Lung (tissue), 11 donors: ENCODE measurements at regions not wholly inside any gene's neighbourhood (a gene's known extent, or its start where the extent isn't known, plus 50 kb on each side); places are given as distances from the start of the nearest gene placed in this dataset.

Source experiments
- ATAC-seq: fragments of 200-7000 bp; cut with Tn5 transposase; one replicate; pipeline ENCODE4 v1.9.1; 2020; ENCODE audit warnings: moderate number of reproducible peaks; ENCODE audit not compliant: insufficient read depth, low FRiP score
- DNase-seq, 3 donors: peaks; one replicate each; pipeline ENCODE4 v3.0.0-alpha.2; 2013 to 2017
- H3K27ac ChIP-seq, 2 donors: one replicate each; pipeline ENCODE4 v1.5.1; 2013; ENCODE audit warnings: mild to moderate bottlenecking in 2 of 2, moderate library complexity in 2 of 2, control low read depth in 1 of 2, inconsistent platforms in 1 of 2, low read depth in 1 of 2, low read length in 1 of 2
- H3K27me3 ChIP-seq, 3 donors: one replicate each; pipeline ENCODE4 v1.5.1; 2013; ENCODE audit warnings: low read length in 2 of 3; ENCODE audit not compliant: control insufficient read depth in 3 of 3, insufficient read depth in 3 of 3
- H3K36me3 ChIP-seq, 4 donors: one replicate each; pipeline ENCODE4 v1.5.1; 2013; ENCODE audit warnings: low read length in 4 of 4, mild to moderate bottlenecking in 1 of 4, moderate library complexity in 1 of 4; ENCODE audit not compliant: control insufficient read depth in 4 of 4, insufficient read depth in 4 of 4
- H3K4me1 ChIP-seq, 5 donors: one replicate each; pipeline ENCODE4 v1.5.1; 2013; ENCODE audit warnings: low read length in 5 of 5, mild to moderate bottlenecking in 2 of 5, moderate library complexity in 1 of 5; ENCODE audit not compliant: control insufficient read depth in 5 of 5, insufficient read depth in 5 of 5
- H3K4me3 ChIP-seq: one replicate; pipeline ENCODE4 v1.5.1; 2013; ENCODE audit warnings: mild to moderate bottlenecking, control low read depth, moderate library complexity
- H3K9ac ChIP-seq, 2 donors: one replicate each; pipeline ENCODE4 v1.5.1; 2013; ENCODE audit warnings: low read length in 2 of 2, control low read depth in 1 of 2; ENCODE audit not compliant: insufficient read depth in 1 of 2
- H3K9me3 ChIP-seq, 4 donors: one replicate each; pipeline ENCODE4 v1.5.1; 2013; ENCODE audit warnings: low read length in 3 of 4, mild to moderate bottlenecking in 1 of 4, moderate library complexity in 1 of 4; ENCODE audit not compliant: control insufficient read depth in 4 of 4, insufficient read depth in 3 of 4
- CTCF ChIP-seq: IDR thresholded peaks from 2 replicates; pipeline ENCODE4 v1.5.1; 2012; ENCODE audit warnings: mild to moderate bottlenecking; ENCODE audit errors: control extremely low read depth, extremely low read depth
- WGBS, 2 donors: extraction: QIAGEN DNeasy Blood & Tissue Kit; methylation state at CpG; one replicate each; pipeline ENCODE4 v1.1.7; 2013; 5-methylcytosine and 5-hydroxymethylcytosine counted together
- donor health status: control.
- donor health status: control.
- donor health status: Bipolar disorder and iron deficiency.
- donor health status: healthy.
- donor health status: DM: yes; HTN: yes; CAD: no.

- no peaks in the 10 kb centered on the region for H3K9me3 ChIP-seq
- no peaks in the 10 kb centered on the region for H3K27me3 ChIP-seq
- peaks cover 0 to under 1% (median 0%) of the 10 kb centered on the region in 5 donors for H3K4me1 ChIP-seq
- H3K4me3 ChIP-seq: no peak overlapping the region
- WGBS, 2 donors: 85 to 91% methylated on average over 3 of the region's 3 CpGs
- no peak overlapping the region for H3K9ac ChIP-seq
- no peaks in the 10 kb centered on the region for H3K36me3 ChIP-seq
- H3K27ac ChIP-seq: no peak overlapping the region
- DNase-seq (no peak), ATAC-seq (no peak)
- no peak for TF ChIP-seq CTCF
Observed at GRCh38 chr3:31235062-31235700, 297.5 kb upstream of the STT3B start.

- Histone ChIP-seq H3K4me1 (no peaks in the 10 kb centered on the region), H3K9me3 (no peaks in the 10 kb centered on the region), H3K4me3 (no peak overlapping the region), H3K36me3 (no peaks in the 10 kb centered on the region), H3K27ac (no peak overlapping the region), H3K27me3 (no peaks in the 10 kb centered on the region), H3K9ac (no peak overlapping the region)
- TF ChIP-seq CTCF: no peak
- ATAC-seq: no peak
- WGBS, 2 donors: 66 to 78% methylated on average over 4 of the region's 4 CpGs
- DNase-seq: no peak
Observed at GRCh38 chr3:31237887-31238286, 294.8 kb upstream of the STT3B start.

- Histone ChIP-seq H3K36me3 (no peaks in the 10 kb centered on the region), H3K9ac (no peak overlapping the region), H3K9me3 (no peaks in the 10 kb centered on the region), H3K27ac (no peak overlapping the region), H3K27me3 (no peaks in the 10 kb centered on the region), H3K4me1 (no peaks in the 10 kb centered on the region), H3K4me3 (no peak overlapping the region)
- 89 to 90% methylated on average over 5 of the region's 5 CpGs for WGBS, 2 donors
- ATAC-seq (no peak), DNase-seq (no peak)
- no peak for TF ChIP-seq CTCF
Observed at GRCh38 chr3:31240013-31240412, 292.7 kb upstream of the STT3B start.

- H3K9me3 ChIP-seq: no peaks in the 10 kb centered on the region
- TF ChIP-seq CTCF: no peak
- 74 to 78% methylated on average over 1 of the region's 1 CpG for WGBS, 2 donors
- no peaks in the 10 kb centered on the region for H3K36me3 ChIP-seq
- no peak for ATAC-seq
- no peak overlapping the region for H3K4me3 ChIP-seq
- no peaks in the 10 kb centered on the region for H3K27me3 ChIP-seq
- no peak overlapping the region for H3K9ac ChIP-seq
- H3K27ac ChIP-seq: no peak overlapping the region
- no peak for DNase-seq
- H3K4me1 ChIP-seq: no peaks in the 10 kb centered on the region
Observed at GRCh38 chr3:31240466-31240865, 292.3 kb upstream of the STT3B start.
